B cell (primary cell): ENCODE measurements at regions not wholly inside any gene's neighbourhood (a gene's known extent, or its start where the extent isn't known, plus 50 kb on each side); places are given as distances from the start of the nearest gene placed in this dataset.

Experiments
- CTCF ChIP-seq: fragments of 200-600 bp; IDR thresholded peaks from one replicate; pipeline ENCODE4 v1.8.0; 2022; ENCODE audit warnings: antibody characterized with exemption, mild to moderate bottlenecking
- EZH2 ChIP-seq: IDR thresholded peaks from 2 replicates; pipeline ENCODE4 v1.6.1; 2012; ENCODE audit warnings: borderline replicate concordance, low read depth, mild to moderate bottlenecking, moderate library complexity, low read length; ENCODE audit not compliant: insufficient read depth, poor library complexity, severe bottlenecking

DNA sequence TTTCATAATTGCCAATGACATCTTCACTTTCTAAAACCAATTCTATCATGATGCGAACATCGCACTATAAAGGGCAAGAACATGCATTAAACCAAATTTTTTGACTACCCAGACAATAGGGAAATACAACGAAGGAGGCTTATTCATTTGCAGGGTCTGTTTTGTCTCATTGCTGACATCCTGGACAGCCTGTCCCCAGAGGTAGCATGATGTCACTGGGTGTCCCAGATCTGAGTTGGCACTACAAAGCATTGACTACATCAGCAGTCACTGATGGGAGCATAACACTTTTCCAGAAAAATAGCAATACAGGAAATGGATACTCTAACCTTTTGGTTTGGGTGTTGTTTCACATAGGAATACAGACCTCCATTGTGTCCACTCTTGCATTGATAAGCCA lies 180.3 kb downstream of the TMEM182 start:
- TF ChIP-seq CTCF (no peak), EZH2 (no peak)
